GM12878 (cell line): ENCODE measurements at regions not wholly inside any gene's neighbourhood (a gene's known extent, or its start where the extent isn't known, plus 50 kb on each side); places are given as distances from the start of the nearest gene placed in this dataset.

Experiments used
- ATAC-seq: fragments of 200-7000 bp; cut with Tn5 transposase; 3 replicates; pipeline ENCODE4 v1.9.1; 2020; ENCODE audit warnings: mild to moderate bottlenecking, moderate library complexity
- BruUV-seq: library from RNA; stranded (reverse); fragments of 400-500 nt; replicated peaks from 2 replicates; lab custom pipeline; 2021; lab: Mats Ljungman, UMichigan
- CTCF ChIA-PET: fragments of 300-600 bp; sonication (Branson Sonifier 250); formaldehyde crosslinking; extraction: SDS; loops from one replicate; lab custom pipeline; 2021; ENCODE audit warnings: inconsistent platforms; lab: Yijun Ruan, JAX
- POLR2A ChIA-PET: fragments of 350-600 bp; formaldehyde crosslinking; extraction: SDS; loops from one replicate; lab custom pipeline; 2021; ENCODE audit warnings: inconsistent platforms; lab: Charles Lee
- RAD21 ChIA-PET: fragments of 300-600 bp; sonication (Branson Sonifier 250); formaldehyde crosslinking; loops from one replicate; lab custom pipeline; 2023; ENCODE audit warnings: antibody characterized with exemption; ENCODE audit not compliant: unreplicated experiment; lab: Charles Lee
- SMC1A ChIA-PET: fragments of 300-600 bp; sonication (Branson Sonifier 250); formaldehyde crosslinking; loops from one replicate; lab custom pipeline; 2023; ENCODE audit not compliant: unreplicated experiment, uncharacterized antibody; lab: Charles Lee
- DNase-seq: peaks from one replicate; pipeline ENCODE4 v3.0.0-alpha.2; 2011; ENCODE audit warnings: low read depth, low spot score
- FAIRE-seq: peaks from 3 replicates; lab custom pipeline; 2011; peaks lifted over from hg19 to GRCh38; lab: Jason Lieb, UNC
- H2AFZ ChIP-seq: 2 replicates; pipeline ENCODE4 v1.6.0; 2011; ENCODE audit warnings: low read depth, low read length, control low read depth; ENCODE audit not compliant: control insufficient read depth
- H3K27ac ChIP-seq: 2 replicates; pipeline ENCODE4 v1.5.1; 2011; ENCODE audit warnings: control low read depth; ENCODE audit not compliant: control insufficient read depth, insufficient read depth
- H3K27me3 ChIP-seq, 2 experiments: replicated peaks in 1 of 2; 2 replicates each; pipeline versions ENCODE4 v1.6.0 to v1.6.1; 2011; ENCODE audit warnings: low read length in 1 of 2; ENCODE audit not compliant: control insufficient read depth in 2 of 2, insufficient read depth in 2 of 2
- H3K36me3 ChIP-seq, 2 experiments: 2 replicates each; pipeline ENCODE4 v1.5.1; 2011; ENCODE audit warnings: low read length in 1 of 2; ENCODE audit not compliant: control insufficient read depth in 2 of 2, insufficient read depth in 2 of 2
- H3K4me1 ChIP-seq: 2 replicates; pipeline ENCODE4 v1.6.1; 2011; ENCODE audit warnings: mild to moderate bottlenecking, low read length, moderate library complexity, mixed read lengths; ENCODE audit not compliant: control insufficient read depth, insufficient read depth
- H3K4me2 ChIP-seq: 2 replicates; pipeline ENCODE4 v1.6.0; 2011; ENCODE audit warnings: control low read depth; ENCODE audit not compliant: control insufficient read depth, insufficient read depth
- H3K4me3 ChIP-seq: fragments of 200-600 bp; sonication (generic); 2 replicates; pipeline ENCODE4 v1.5.1; 2016
- H3K79me2 ChIP-seq: 2 replicates; pipeline ENCODE4 v1.6.0; 2011; ENCODE audit warnings: low read length; ENCODE audit not compliant: control insufficient read depth, insufficient read depth
- H3K9ac ChIP-seq: 2 replicates; pipeline ENCODE4 v1.8.0; 2011; ENCODE audit warnings: low read length, control low read depth, mixed read lengths; ENCODE audit not compliant: control insufficient read depth, insufficient read depth
- H3K9me3 ChIP-seq: replicated peaks from 3 replicates; pipeline ENCODE4 v1.5.1; 2011; ENCODE audit warnings: mild to moderate bottlenecking, low read length; ENCODE audit not compliant: control insufficient read depth, insufficient read depth
- H4K20me1 ChIP-seq: 2 replicates; pipeline ENCODE4 v1.6.0; 2011; ENCODE audit not compliant: control insufficient read depth, insufficient read depth
- CEBPB ChIP-seq, 2 experiments: fragments of 150-350 bp in 1 of 2; IDR thresholded peaks; 2 replicates each; pipeline ENCODE4 v1.6.1; 2012 to 2014; ENCODE audit warnings: low read depth in 2 of 2, low read length in 2 of 2, borderline replicate concordance in 1 of 2, inconsistent platforms in 1 of 2
- CHD4 ChIP-seq: fragments of 200-600 bp; sonication (generic); IDR thresholded peaks from 2 replicates; pipeline ENCODE4 v1.6.1; 2016; ENCODE audit warnings: mild to moderate bottlenecking
- ESRRA ChIP-seq: IDR thresholded peaks from 2 replicates; pipeline ENCODE4 v1.6.1; 2012; ENCODE audit warnings: mild to moderate bottlenecking, low read length, improper control_type of control experiment
- EZH2 ChIP-seq: IDR thresholded peaks from 2 replicates; pipeline ENCODE4 v1.6.1; 2012; ENCODE audit warnings: low read depth, mild to moderate bottlenecking, control low read depth, inconsistent platforms, low read length, borderline replicate concordance; ENCODE audit not compliant: control insufficient read depth
- GATAD2B ChIP-seq: fragments of 450-650 bp; conservative IDR thresholded peaks from 2 replicates; pipeline ENCODE4 v1.6.1; 2017; ENCODE audit warnings: low read depth, mild to moderate bottlenecking, moderate library complexity
- HCFC1 ChIP-seq: fragments of 150-350 bp; IDR thresholded peaks from 2 replicates; pipeline ENCODE4 v1.6.1; 2014; ENCODE audit warnings: low read length
- HDAC6 ChIP-seq: fragments of 200-600 bp; sonication (generic); IDR thresholded peaks from one replicate; pipeline ENCODE4 v1.8.0; 2017; ENCODE audit warnings: antibody characterized with exemption; ENCODE audit not compliant: unreplicated experiment
- NFYB ChIP-seq: IDR thresholded peaks from 2 replicates; pipeline ENCODE4 v1.6.1; 2011; ENCODE audit warnings: low read depth, mild to moderate bottlenecking, low read length, improper control_type of control experiment, moderate library complexity; ENCODE audit not compliant: insufficient read depth
- NR2C1 ChIP-seq: fragments of 450-650 bp; IDR thresholded peaks from 2 replicates; pipeline ENCODE4 v1.6.1; 2017; ENCODE audit warnings: antibody characterized with exemption, mild to moderate bottlenecking, moderate library complexity
- NR2F1 ChIP-seq: fragments of 450-650 bp; conservative IDR thresholded peaks from 2 replicates; pipeline ENCODE4 v1.6.1; 2017; ENCODE audit warnings: mild to moderate bottlenecking
- NRF1 ChIP-seq: conservative IDR thresholded peaks from 2 replicates; pipeline ENCODE4 v1.6.1; 2011; ENCODE audit warnings: mild to moderate bottlenecking, low read depth, low read length, improper control_type of control experiment
- PAX5 ChIP-seq: IDR thresholded peaks from 2 replicates; pipeline ENCODE4 v1.6.1; 2011; ENCODE audit warnings: low read depth, low read length, borderline replicate concordance
- PBX3 ChIP-seq: IDR thresholded peaks from 2 replicates; pipeline ENCODE4 v1.6.1; 2011; ENCODE audit warnings: mild to moderate bottlenecking, low read depth, low read length, moderate library complexity; ENCODE audit not compliant: insufficient replicate concordance
- POLR2AphosphoS2 ChIP-seq: IDR thresholded peaks from 2 replicates; pipeline ENCODE4 v1.6.1; 2011; ENCODE audit warnings: low read depth, mild to moderate bottlenecking, low read length, improper control_type of control experiment, moderate library complexity
- RCOR1 ChIP-seq: conservative IDR thresholded peaks from 2 replicates; pipeline ENCODE4 v1.6.1; 2012; ENCODE audit warnings: low read depth, low read length, improper control_type of control experiment
- SMAD5 ChIP-seq: IDR thresholded peaks from 2 replicates; pipeline ENCODE4 v1.6.1; 2016; ENCODE audit warnings: antibody characterized with exemption, low read depth
- STAT3 ChIP-seq: IDR thresholded peaks from 2 replicates; pipeline ENCODE4 v1.6.1; 2011; ENCODE audit warnings: low read depth, low read length, improper control_type of control experiment
- TCF3 ChIP-seq: IDR thresholded peaks from 2 replicates; pipeline ENCODE4 v1.6.1; 2012; ENCODE audit warnings: low read depth, mild to moderate bottlenecking, low read length, borderline replicate concordance; ENCODE audit not compliant: insufficient read depth
- ZBED1 ChIP-seq: IDR thresholded peaks from 2 replicates; pipeline ENCODE4 v1.6.1; 2016; ENCODE audit warnings: borderline replicate concordance
- ZNF207 ChIP-seq: fragments of 450-650 bp; IDR thresholded peaks from 2 replicates; pipeline ENCODE4 v1.6.1; 2014; ENCODE audit warnings: antibody characterized with exemption, mild to moderate bottlenecking, borderline replicate concordance
- WGBS: methylation state at CpG from one replicate; pipeline ENCODE4 v1.1.6; 2016; ENCODE audit warnings: low lambda C conversion rate; ENCODE audit not compliant: insufficient replicate concordance, insufficient coverage; ENCODE audit errors: missing lambda C conversion rate; 5-methylcytosine and 5-hydroxymethylcytosine counted together
- in situ Hi-C: fragments of 300-500 bp; cut with MboI; formaldehyde crosslinking; loops from 9 replicates; pipeline ENCODE4 v1.14.3; 2018; ENCODE audit warnings: mixed read lengths
- intact Hi-C: fragments of 100-400 bp; cut with micrococcal nuclease; formaldehyde crosslinking; loops from one replicate; pipeline ENCODE4 v1.14.2; 2022; ENCODE audit not compliant: unreplicated experiment

- Histone ChIP-seq H4K20me1 (no peaks in the 10 kb centered on the region), H3K9me3 (no peaks in the 10 kb centered on the region), H3K4me2 (no peak overlapping the region), H3K4me1 (no peaks in the 10 kb centered on the region), H3K36me3 (no peaks in the 10 kb centered on the region), H3K27ac (no peak overlapping the region), H2AFZ (no peak overlapping the region), H3K27me3 (no peaks in the 10 kb centered on the region), H3K9ac (no peak overlapping the region), H3K79me2 (no peaks in the 10 kb centered on the region), H3K4me3 (no peak overlapping the region)
- ChIA-PET POLR2A (no interaction called here), SMC1A (no interaction called here), CTCF (interaction anchor here (0.8 kb wide), 1 partner anchor 13 kb away, joined by 3 read pairs; no protein-coding TSS in a partner anchor), RAD21 (no interaction called here)
- FAIRE-seq (no peak), ATAC-seq (no peak), DNase-seq (no peak)
- intact Hi-C loops (no loop called here), in situ Hi-C loops (no loop called here)
- no TSS peak for BruUV-seq
- WGBS: 33% methylated on average over 11 of the region's 11 CpGs
- no peak for TF ChIP-seq SMAD5
- TF ChIP-seq PAX5: no peak
- TF ChIP-seq HDAC6: no peak
- TF ChIP-seq GATAD2B: no peak
- no peak for TF ChIP-seq CHD4
- TF ChIP-seq ESRRA: no peak
- TF ChIP-seq NRF1: no peak
These were observed 470.1 kb upstream of the B3GAT1 start for GRCh38 chr11:134882141-134882540.

GRCh38 chr11:134880788-134881187 is 468.7 kb upstream of the B3GAT1 start:
- H3K36me3 ChIP-seq: no peaks in the 10 kb centered on the region
- ATAC-seq (no peak), DNase-seq (no peak), FAIRE-seq (no peak)
- no peaks in the 10 kb centered on the region for H3K9me3 ChIP-seq
- no peak overlapping the region for H3K4me2 ChIP-seq
- RAD21 ChIA-PET: no interaction called here
- no peak overlapping the region for H3K9ac ChIP-seq
- in situ Hi-C loops (no loop called here), intact Hi-C loops (no loop called here)
- H4K20me1 ChIP-seq: no peaks in the 10 kb centered on the region
- TF ChIP-seq PBX3 (no peak), ZNF207 (no peak), CEBPB (IDR thresholded peaks at IDR 0.05; ENCODE audit: borderline replicate concordance in 1 of 2, low read depth in 2 of 2, low read length in 2 of 2) (no peak), HCFC1 (no peak), EZH2 (no peak), NR2F1 (no peak), TCF3 (no peak), NR2C1 (no peak), ZBED1 (no peak), STAT3 (no peak), NFYB (no peak), RCOR1 (no peak), POLR2AphosphoS2 (no peak), CHD4 (no peak)
- no peak overlapping the region for H3K4me3 ChIP-seq
- no peaks in the 10 kb centered on the region for H3K4me1 ChIP-seq
- H2AFZ ChIP-seq: no peak overlapping the region
- no peaks in the 10 kb centered on the region; a peak in 1 of 4 replicates for H3K27me3 ChIP-seq
- no peak overlapping the region for H3K27ac ChIP-seq
- POLR2A ChIA-PET: no interaction called here
- WGBS: 47% methylated on average over 3 of the region's 6 CpGs
- BruUV-seq: no TSS peak
- SMC1A ChIA-PET: no interaction called here
- CTCF ChIA-PET: interaction anchor here (1.0 to 1.4 kb wide), 2 partner anchors 12 to 16 kb away, joined by 3 to 4 read pairs; no protein-coding TSS in a partner anchor
- no peaks in the 10 kb centered on the region for H3K79me2 ChIP-seq
